Erythroblast (primary cell): ENCODE measurements at regions not wholly inside any gene's neighbourhood (a gene's known extent, or its start where the extent isn't known, plus 50 kb on each side); places are given as distances from the start of the nearest gene placed in this dataset.

ENCODE experiments used
- DNase-seq, 2 experiments: peaks; one replicate each; lab custom pipeline; 2025; lab: John Stamatoyannopoulos, UW
- GATA1 ChIP-seq: IDR thresholded peaks from 2 replicates; pipeline ENCODE4 v1.6.1; 2011; ENCODE audit warnings: low read depth, mild to moderate bottlenecking, control low read depth, low read length, moderate library complexity
- POLR2A ChIP-seq: IDR thresholded peaks from 2 replicates; pipeline ENCODE4 v1.6.1; 2011; ENCODE audit warnings: mild to moderate bottlenecking, low read length

GRCh38 chr4:170336238-170336775, 246.6 kb upstream of the AADAT start:
- TF ChIP-seq GATA1: no peak
- no peak for TF ChIP-seq POLR2A
- DNase-seq: no peak

- no peak for DNase-seq
- TF ChIP-seq GATA1: no peak
Observed at GRCh38 chr4:170325599-170325998, 235.8 kb upstream of the AADAT start.

GRCh38 chr4:170323623-170324022, 233.9 kb upstream of the AADAT start:
- TF ChIP-seq GATA1 (no peak), POLR2A (no peak)

GRCh38 chr4:170307182-170307581, 217.4 kb upstream of the AADAT start:
- no peak for DNase-seq
- TF ChIP-seq GATA1: no peak
- TF ChIP-seq POLR2A: no peak

More at GRCh38 chr4:170323623-170324022, 233.9 kb upstream of the AADAT start:
- DNase-seq: no peak

- TF ChIP-seq GATA1 (no peak), POLR2A (no peak)
- DNase-seq: no peak
Observed at GRCh38 chr4:170306208-170306607, 216.5 kb upstream of the AADAT start.

GRCh38 chr4:170305627-170306026, 215.9 kb upstream of the AADAT start:
- TF ChIP-seq POLR2A (no peak), GATA1 (no peak)
- DNase-seq: no peak

GRCh38 chr4:170281027-170281426, 191.3 kb upstream of the AADAT start:
- DNase-seq: no peak
- no peak for TF ChIP-seq GATA1
- TF ChIP-seq POLR2A: no peak

GRCh38 chr4:170278460-170278859, 188.7 kb upstream of the AADAT start:
- DNase-seq: no peak
- TF ChIP-seq GATA1 (no peak), POLR2A (no peak)

- TF ChIP-seq POLR2A (no peak), GATA1 (no peak)
- DNase-seq: no peak
Observed at GRCh38 chr4:170274616-170275015, 184.9 kb upstream of the AADAT start.

- DNase-seq: no peak
- TF ChIP-seq POLR2A (no peak), GATA1 (no peak)
Observed at GRCh38 chr4:170272959-170273358, 183.2 kb upstream of the AADAT start.

GRCh38 chr4:170271723-170272122, 182.0 kb upstream of the AADAT start:
- TF ChIP-seq POLR2A (no peak), GATA1 (no peak)
- no peak for DNase-seq

GRCh38 chr4:170270628-170271027, 180.9 kb upstream of the AADAT start:
- no peak for DNase-seq
- TF ChIP-seq GATA1 (no peak), POLR2A (no peak)

- TF ChIP-seq GATA1 (no peak), POLR2A (no peak)
- no peak for DNase-seq
Observed at GRCh38 chr4:170269950-170270349, 180.2 kb upstream of the AADAT start.

GRCh38 chr4:170259631-170260153, 169.9 kb upstream of the AADAT start:
- no peak for TF ChIP-seq GATA1
- no peak for TF ChIP-seq POLR2A
- DNase-seq: peak; percentile 84 to 88

- TF ChIP-seq GATA1 (no peak), POLR2A (no peak)
- no peak for DNase-seq
Observed at GRCh38 chr4:170256807-170257206, 167.1 kb upstream of the AADAT start.
